ENCODE measurements at regions not wholly inside any gene's neighbourhood (a gene's known extent, or its start where the extent isn't known, plus 50 kb on each side); places are given as distances from the start of the nearest gene placed in this dataset.

DNA sequence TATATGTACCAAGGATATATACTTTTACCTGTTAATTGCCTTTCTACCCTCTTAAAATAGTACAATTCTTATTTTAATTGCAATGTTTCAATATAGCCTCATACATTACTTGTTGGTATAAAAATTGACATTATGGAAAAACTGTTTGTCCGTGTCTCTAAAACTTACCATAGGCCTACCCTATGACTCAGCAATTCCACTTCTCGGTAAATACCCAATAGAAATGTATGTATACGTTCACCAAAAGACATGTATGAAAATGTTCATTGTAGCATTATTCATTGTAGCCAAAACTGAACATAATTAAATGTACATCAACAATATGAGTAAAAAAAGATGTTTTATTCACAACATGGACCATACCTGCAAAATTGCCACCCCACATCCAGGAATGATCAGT is 679.2 kb upstream of the UBE2E2 start:
- TF ChIP-seq, protein P1, sequence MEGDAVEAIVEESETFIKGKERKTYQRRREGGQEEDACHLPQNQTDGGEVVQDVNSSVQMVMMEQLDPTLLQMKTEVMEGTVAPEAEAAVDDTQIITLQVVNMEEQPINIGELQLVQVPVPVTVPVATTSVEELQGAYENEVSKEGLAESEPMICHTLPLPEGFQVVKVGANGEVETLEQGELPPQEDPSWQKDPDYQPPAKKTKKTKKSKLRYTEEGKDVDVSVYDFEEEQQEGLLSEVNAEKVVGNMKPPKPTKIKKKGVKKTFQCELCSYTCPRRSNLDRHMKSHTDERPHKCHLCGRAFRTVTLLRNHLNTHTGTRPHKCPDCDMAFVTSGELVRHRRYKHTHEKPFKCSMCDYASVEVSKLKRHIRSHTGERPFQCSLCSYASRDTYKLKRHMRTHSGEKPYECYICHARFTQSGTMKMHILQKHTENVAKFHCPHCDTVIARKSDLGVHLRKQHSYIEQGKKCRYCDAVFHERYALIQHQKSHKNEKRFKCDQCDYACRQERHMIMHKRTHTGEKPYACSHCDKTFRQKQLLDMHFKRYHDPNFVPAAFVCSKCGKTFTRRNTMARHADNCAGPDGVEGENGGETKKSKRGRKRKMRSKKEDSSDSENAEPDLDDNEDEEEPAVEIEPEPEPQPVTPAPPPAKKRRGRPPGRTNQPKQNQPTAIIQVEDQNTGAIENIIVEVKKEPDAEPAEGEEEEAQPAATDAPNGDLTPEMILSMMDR (IDR thresholded peaks at IDR 0.05; ENCODE audit: extremely low read depth in 1 of 2, insufficient read depth in 1 of 2, low read depth in 1 of 2, low read length in 2 of 2): no peak
- TF ChIP-seq POLR2A (IDR thresholded peaks at IDR 0.05; ENCODE audit: low read depth, low read length) (no peak), EZH2 (IDR thresholded peaks at IDR 0.05; ENCODE audit: borderline replicate concordance, low read depth, low read length, severe bottlenecking) (no peak), POLR2AphosphoS5 (IDR thresholded peaks at IDR 0.05; ENCODE audit: insufficient read depth, low read depth, low read length) (no peak), MYC (IDR thresholded peaks at IDR 0.05; ENCODE audit: low read depth, low read length) (no peak)
- TF ChIP-seq, protein P2, sequence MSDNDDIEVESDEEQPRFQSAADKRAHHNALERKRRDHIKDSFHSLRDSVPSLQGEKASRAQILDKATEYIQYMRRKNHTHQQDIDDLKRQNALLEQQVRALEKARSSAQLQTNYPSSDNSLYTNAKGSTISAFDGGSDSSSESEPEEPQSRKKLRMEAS (IDR thresholded peaks at IDR 0.05; ENCODE audit: insufficient read depth, insufficient read length): no peak

Measured in endothelial cell of umbilical vein (primary cell).